Activated CD8-positive, alpha-beta memory T cell treated with anti-CD3 and anti-CD28 coated beads, Interleukin-2, amount 10 ng/mL, durations not matched to agents 7 days and 5 days (primary cell): ENCODE measurements at regions not wholly inside any gene's neighbourhood (a gene's known extent, or its start where the extent isn't known, plus 50 kb on each side); places are given as distances from the start of the nearest gene placed in this dataset.
"Not testable (repeated sequence)": the region's sequence is repeated elsewhere in the genome, so short reads cannot be mapped to it uniquely, and the experiment has no call there.

Experiments used
- ATAC-seq: fragments of 150-1000 bp; cut with Tn5 transposase; one replicate; pipeline ENCODE4 v1.10.0; 2021; ENCODE audit warnings: moderate library complexity
- CTCF ChIA-PET: fragments of 350-600 bp; sonication (Branson Sonifier 250); formaldehyde crosslinking; loops from one replicate; lab custom pipeline; 2021; ENCODE audit warnings: antibody characterized with exemption; lab: Charles Lee
- DNase-seq: peaks from one replicate; pipeline ENCODE4 v3.0.0-alpha.2; 2020
- H3K27ac Mint-ChIP-seq: one replicate; pipeline ENCODE4 v1.8.0; 2021; ENCODE audit warnings: mild to moderate bottlenecking, mixed read lengths
- H3K27me3 Mint-ChIP-seq: one replicate; pipeline ENCODE4 v1.8.0; 2021; ENCODE audit warnings: mixed read lengths
- H3K36me3 Mint-ChIP-seq: one replicate; pipeline ENCODE4 v1.8.0; 2021; ENCODE audit warnings: mild to moderate bottlenecking, mixed read lengths
- H3K4me1 Mint-ChIP-seq: one replicate; pipeline ENCODE4 v1.8.0; 2021; ENCODE audit warnings: mixed read lengths
- H3K4me3 Mint-ChIP-seq: one replicate; pipeline ENCODE4 v1.8.0; 2021; ENCODE audit warnings: mild to moderate bottlenecking, moderate library complexity, mixed read lengths
- H3K9me3 Mint-ChIP-seq: one replicate; pipeline ENCODE4 v1.8.0; 2022; ENCODE audit warnings: low read depth, mixed read lengths

GRCh38 chr4:59646082-59646481 lies 1554.0 kb upstream of the ADGRL3 start:
- Mint-ChIP-seq H3K36me3 (no peaks in the 10 kb centered on the region), H3K4me1 (no peaks in the 10 kb centered on the region), H3K27ac (no peak overlapping the region), H3K4me3 (no peak overlapping the region), H3K9me3 (peaks cover 3% of the 10 kb centered on the region), H3K27me3 (no peaks in the 10 kb centered on the region)
- no peak for ATAC-seq
- CTCF ChIA-PET = no interaction called here
- no peak for DNase-seq

- Mint-ChIP-seq H3K27me3 (no peaks in the 10 kb centered on the region), H3K9me3 (peaks cover 3% of the 10 kb centered on the region), H3K4me3 (no peak overlapping the region), H3K27ac (no peak overlapping the region), H3K36me3 (no peaks in the 10 kb centered on the region), H3K4me1 (no peaks in the 10 kb centered on the region)
- CTCF ChIA-PET = no interaction called here
- no peak for DNase-seq
- no peak for ATAC-seq
Observed at GRCh38 chr4:59647011-59647410, 1553.1 kb upstream of the ADGRL3 start.

GRCh38 chr4:59647500-59647899 lies 1552.6 kb upstream of the ADGRL3 start:
- Mint-ChIP-seq H3K36me3 (no peaks in the 10 kb centered on the region), H3K4me3 (no peak overlapping the region), H3K9me3 (peaks cover 5% of the 10 kb centered on the region), H3K27ac (no peak overlapping the region), H3K4me1 (no peaks in the 10 kb centered on the region), H3K27me3 (no peaks in the 10 kb centered on the region)
- CTCF ChIA-PET = no interaction called here
- ATAC-seq (no peak), DNase-seq (no peak)

GRCh38 chr4:59650861-59651260 lies 1549.3 kb upstream of the ADGRL3 start:
- Mint-ChIP-seq H3K36me3 (no peaks in the 10 kb centered on the region), H3K4me3 (no peak overlapping the region), H3K9me3 (peaks cover 8% of the 10 kb centered on the region), H3K4me1 (no peaks in the 10 kb centered on the region), H3K27ac (no peak overlapping the region), H3K27me3 (no peaks in the 10 kb centered on the region)
- CTCF ChIA-PET = no interaction called here
- ATAC-seq (no peak), DNase-seq (no peak)

- CTCF ChIA-PET = no interaction called here
- ATAC-seq (no peak), DNase-seq (no peak)
- no peaks in the 10 kb centered on the region for H3K4me1 Mint-ChIP-seq
- peaks cover 12% of the 10 kb centered on the region for H3K9me3 Mint-ChIP-seq
- no peak overlapping the region for H3K27ac Mint-ChIP-seq
- no peaks in the 10 kb centered on the region for H3K27me3 Mint-ChIP-seq
- no peak overlapping the region for H3K4me3 Mint-ChIP-seq
- no peaks in the 10 kb centered on the region for H3K36me3 Mint-ChIP-seq
Observed at GRCh38 chr4:59655996-59656395, 1544.1 kb upstream of the ADGRL3 start.

GRCh38 chr4:59664771-59665170 lies 1535.4 kb upstream of the ADGRL3 start:
- CTCF ChIA-PET = no interaction called here
- no peak for DNase-seq
- Mint-ChIP-seq H3K4me3 (no peak overlapping the region), H3K27me3 (no peaks in the 10 kb centered on the region), H3K4me1 (no peaks in the 10 kb centered on the region), H3K36me3 (no peaks in the 10 kb centered on the region), H3K27ac (no peak overlapping the region), H3K9me3 (peaks cover 5% of the 10 kb centered on the region)
- ATAC-seq = no peak

- no peak overlapping the region for H3K27ac Mint-ChIP-seq
- no peaks in the 10 kb centered on the region for H3K36me3 Mint-ChIP-seq
- no peak overlapping the region for H3K4me3 Mint-ChIP-seq
- H3K4me1 Mint-ChIP-seq = no peaks in the 10 kb centered on the region
- H3K27me3 Mint-ChIP-seq = no peaks in the 10 kb centered on the region
- ATAC-seq = no peak
- DNase-seq = no peak
- CTCF ChIA-PET = no interaction called here
- H3K9me3 Mint-ChIP-seq = peaks cover 7% of the 10 kb centered on the region
Observed at GRCh38 chr4:59666645-59667044, 1533.5 kb upstream of the ADGRL3 start.

GRCh38 chr4:59671037-59671436 lies 1529.1 kb upstream of the ADGRL3 start:
- Mint-ChIP-seq H3K4me1 (no peaks in the 10 kb centered on the region), H3K4me3 (no peak overlapping the region), H3K9me3 (peaks cover 11% of the 10 kb centered on the region), H3K27ac (no peak overlapping the region), H3K36me3 (no peaks in the 10 kb centered on the region), H3K27me3 (no peaks in the 10 kb centered on the region)
- CTCF ChIA-PET = no interaction called here
- ATAC-seq = no peak
- DNase-seq = no peak

GRCh38 chr4:59676389-59676788 lies 1523.7 kb upstream of the ADGRL3 start:
- ATAC-seq (no peak), DNase-seq (no peak)
- Mint-ChIP-seq H3K27me3 (no peaks in the 10 kb centered on the region), H3K27ac (no peak overlapping the region), H3K4me3 (no peak overlapping the region), H3K36me3 (no peaks in the 10 kb centered on the region), H3K4me1 (no peaks in the 10 kb centered on the region), H3K9me3 (peaks cover 14% of the 10 kb centered on the region)
- CTCF ChIA-PET = interaction anchor here (0.7 kb wide), 1 partner anchor 227 kb away, joined by 3 read pairs; no protein-coding TSS in a partner anchor

GRCh38 chr4:59676992-59677391 lies 1523.1 kb upstream of the ADGRL3 start:
- DNase-seq, H3K27me3 Mint-ChIP-seq, H3K36me3 Mint-ChIP-seq, H3K27ac Mint-ChIP-seq, H3K4me3 Mint-ChIP-seq, ATAC-seq, CTCF ChIA-PET, H3K4me1 Mint-ChIP-seq: not testable (repeated sequence)
- peaks cover 14% of the 10 kb centered on the region for H3K9me3 Mint-ChIP-seq

GRCh38 chr4:59685626-59686025 lies 1514.5 kb upstream of the ADGRL3 start:
- no peaks in the 10 kb centered on the region for H3K36me3 Mint-ChIP-seq
- no peak overlapping the region for H3K27ac Mint-ChIP-seq
- no peak for ATAC-seq
- H3K4me3 Mint-ChIP-seq = no peak overlapping the region
- H3K4me1 Mint-ChIP-seq = no peaks in the 10 kb centered on the region
- CTCF ChIA-PET = no interaction called here
- no peaks in the 10 kb centered on the region for H3K27me3 Mint-ChIP-seq
- H3K9me3 Mint-ChIP-seq = peaks cover 2% of the 10 kb centered on the region
- no peak for DNase-seq

GRCh38 chr4:59689149-59689548 lies 1511.0 kb upstream of the ADGRL3 start:
- ATAC-seq = no peak
- H3K27ac Mint-ChIP-seq = no peak overlapping the region
- H3K27me3 Mint-ChIP-seq = no peaks in the 10 kb centered on the region
- no peaks in the 10 kb centered on the region for H3K4me1 Mint-ChIP-seq
- no peaks in the 10 kb centered on the region for H3K36me3 Mint-ChIP-seq
- no peak for DNase-seq
- no peak overlapping the region for H3K4me3 Mint-ChIP-seq
- H3K9me3 Mint-ChIP-seq = peaks cover 2% of the 10 kb centered on the region
- CTCF ChIA-PET = no interaction called here

GRCh38 chr4:59695355-59696053 lies 1504.6 kb upstream of the ADGRL3 start:
- H3K36me3 Mint-ChIP-seq = no peaks in the 10 kb centered on the region
- no peak overlapping the region for H3K27ac Mint-ChIP-seq
- no peaks in the 10 kb centered on the region for H3K27me3 Mint-ChIP-seq
- no peaks in the 10 kb centered on the region for H3K9me3 Mint-ChIP-seq
- no peak for DNase-seq
- no peak for ATAC-seq
- no peaks in the 10 kb centered on the region for H3K4me1 Mint-ChIP-seq
- CTCF ChIA-PET = no interaction called here
- H3K4me3 Mint-ChIP-seq = no peak overlapping the region

- Mint-ChIP-seq H3K27ac (no peak overlapping the region), H3K9me3 (no peaks in the 10 kb centered on the region), H3K4me1 (no peaks in the 10 kb centered on the region), H3K4me3 (no peak overlapping the region), H3K36me3 (no peaks in the 10 kb centered on the region), H3K27me3 (no peaks in the 10 kb centered on the region)
- DNase-seq = no peak
- CTCF ChIA-PET = no interaction called here
- no peak for ATAC-seq
Observed at GRCh38 chr4:59698041-59698440, 1502.1 kb upstream of the ADGRL3 start.

- no peak for DNase-seq
- Mint-ChIP-seq H3K4me1 (no peaks in the 10 kb centered on the region), H3K4me3 (no peak overlapping the region), H3K36me3 (no peaks in the 10 kb centered on the region), H3K9me3 (peaks cover 2% of the 10 kb centered on the region), H3K27me3 (no peaks in the 10 kb centered on the region), H3K27ac (no peak overlapping the region)
- CTCF ChIA-PET = no interaction called here
- ATAC-seq = no peak
Observed at GRCh38 chr4:59700651-59701050, 1499.5 kb upstream of the ADGRL3 start.
